IPS-20b (cell line): ENCODE measurements at regions not wholly inside any gene's neighbourhood (a gene's known extent, or its start where the extent isn't known, plus 50 kb on each side); places are given as distances from the start of the nearest gene placed in this dataset.

Source experiments
- H3K27ac ChIP-seq: one replicate; pipeline ENCODE4 v1.5.1; 2013; ENCODE audit warnings: low read length
- H3K27me3 ChIP-seq: 2 replicates; pipeline ENCODE4 v1.6.1; 2013; ENCODE audit warnings: mild to moderate bottlenecking, low read length, inconsistent platforms; ENCODE audit not compliant: insufficient read depth
- H3K36me3 ChIP-seq: 2 replicates; pipeline ENCODE4 v1.6.1; 2013; ENCODE audit warnings: low read depth, mild to moderate bottlenecking, inconsistent platforms, low read length, moderate library complexity; ENCODE audit not compliant: insufficient read depth
- H3K4me1 ChIP-seq: 2 replicates; pipeline ENCODE4 v1.6.1; 2013; ENCODE audit warnings: mild to moderate bottlenecking, control low read depth, inconsistent platforms, low read length, moderate library complexity; ENCODE audit not compliant: insufficient read depth
- H3K4me3 ChIP-seq: 2 replicates; pipeline ENCODE4 v1.5.1; 2013; ENCODE audit warnings: mild to moderate bottlenecking, low read length, inconsistent platforms
- H3K9ac ChIP-seq: 2 replicates; pipeline ENCODE4 v1.6.1; 2013; ENCODE audit warnings: low read depth, mild to moderate bottlenecking, inconsistent platforms, low read length, moderate library complexity
- H3K9me3 ChIP-seq: 2 replicates; pipeline ENCODE4 v1.6.1; 2013; ENCODE audit warnings: mild to moderate bottlenecking, low read depth, low read length, inconsistent platforms; ENCODE audit not compliant: insufficient read depth

- Histone ChIP-seq H3K27me3 (no peaks in the 10 kb centered on the region), H3K9me3 (no peaks in the 10 kb centered on the region), H3K27ac (no peak overlapping the region), H3K9ac (no peak overlapping the region), H3K36me3 (no peaks in the 10 kb centered on the region), H3K4me1 (no peaks in the 10 kb centered on the region), H3K4me3 (no peak overlapping the region)
Measured at GRCh38 chr6:139635401-139636130, 261.1 kb upstream of the CITED2 start.

GRCh38 chr6:139632840-139633239 is 258.4 kb upstream of the CITED2 start:
- Histone ChIP-seq H3K9me3 (no peaks in the 10 kb centered on the region), H3K4me1 (peaks cover 5% of the 10 kb centered on the region), H3K4me3 (no peak overlapping the region), H3K36me3 (no peaks in the 10 kb centered on the region), H3K9ac (no peak overlapping the region), H3K27me3 (peaks cover 5% of the 10 kb centered on the region; the same call in 1 of the 2 replicates), H3K27ac (no peak overlapping the region)

- Histone ChIP-seq H3K36me3 (no peaks in the 10 kb centered on the region), H3K4me3 (no peak overlapping the region), H3K4me1 (peaks cover 25% of the 10 kb centered on the region), H3K9ac (no peak overlapping the region), H3K27me3 (peaks cover 18% of the 10 kb centered on the region; the same call in 1 of the 2 replicates), H3K27ac (no peak overlapping the region), H3K9me3 (no peaks in the 10 kb centered on the region)
Measured at GRCh38 chr6:139628270-139628669, 253.8 kb upstream of the CITED2 start.

- Histone ChIP-seq H3K27ac (no peak overlapping the region), H3K9me3 (no peaks in the 10 kb centered on the region), H3K9ac (no peak overlapping the region), H3K36me3 (no peaks in the 10 kb centered on the region), H3K27me3 (peaks cover 18% of the 10 kb centered on the region; the same call in 1 of the 2 replicates), H3K4me1 (peaks cover 25% of the 10 kb centered on the region), H3K4me3 (no peak overlapping the region)
Measured at GRCh38 chr6:139627091-139627490, 252.6 kb upstream of the CITED2 start.

GRCh38 chr6:139625998-139626975 is 251.8 kb upstream of the CITED2 start:
- Histone ChIP-seq H3K9me3 (no peaks in the 10 kb centered on the region), H3K27ac (no peak overlapping the region), H3K9ac (no peak overlapping the region)

GRCh38 chr6:139625081-139625939 is 250.9 kb upstream of the CITED2 start:
- no peak overlapping the region for H3K9ac ChIP-seq
- no peak overlapping the region for H3K4me3 ChIP-seq
- H3K27me3 ChIP-seq, result peaks cover 18% of the 10 kb centered on the region; the same call in 1 of the 2 replicates
- H3K27ac ChIP-seq, result no peak overlapping the region
- H3K4me1 ChIP-seq, result peaks cover 25% of the 10 kb centered on the region
- no peaks in the 10 kb centered on the region for H3K36me3 ChIP-seq
- no peaks in the 10 kb centered on the region for H3K9me3 ChIP-seq

More at GRCh38 chr6:139625998-139626975, 251.8 kb upstream of the CITED2 start:
- Histone ChIP-seq H3K4me1 (peaks cover 25% of the 10 kb centered on the region), H3K4me3 (no peak overlapping the region), H3K27me3 (peaks cover 18% of the 10 kb centered on the region; the same call in 1 of the 2 replicates), H3K36me3 (no peaks in the 10 kb centered on the region)

GRCh38 chr6:139623372-139623771 is 248.9 kb upstream of the CITED2 start:
- peaks cover 25% of the 10 kb centered on the region for H3K4me1 ChIP-seq
- H3K4me3 ChIP-seq, result no peak overlapping the region
- no peaks in the 10 kb centered on the region for H3K9me3 ChIP-seq
- H3K9ac ChIP-seq, result no peak overlapping the region
- no peaks in the 10 kb centered on the region for H3K36me3 ChIP-seq
- no peak overlapping the region for H3K27ac ChIP-seq
- peaks cover 18% of the 10 kb centered on the region; the same call in 1 of the 2 replicates for H3K27me3 ChIP-seq

GRCh38 chr6:139613496-139613895 is 239.0 kb upstream of the CITED2 start:
- Histone ChIP-seq H3K4me3 (no peak overlapping the region), H3K4me1 (peaks cover 21% of the 10 kb centered on the region), H3K36me3 (no peaks in the 10 kb centered on the region), H3K9ac (no peak overlapping the region), H3K27ac (no peak overlapping the region), H3K9me3 (no peaks in the 10 kb centered on the region), H3K27me3 (no peaks in the 10 kb centered on the region)

GRCh38 chr6:139612135-139612465 is 237.7 kb upstream of the CITED2 start:
- peaks cover 29% of the 10 kb centered on the region for H3K4me1 ChIP-seq
- no peak overlapping the region for H3K27ac ChIP-seq
- H3K36me3 ChIP-seq, result no peaks in the 10 kb centered on the region
- no peaks in the 10 kb centered on the region for H3K27me3 ChIP-seq
- H3K4me3 ChIP-seq, result no peak overlapping the region
- H3K9me3 ChIP-seq, result no peaks in the 10 kb centered on the region
- no peak overlapping the region for H3K9ac ChIP-seq

GRCh38 chr6:139611327-139612134 is 237.1 kb upstream of the CITED2 start:
- no peak overlapping the region for H3K27ac ChIP-seq
- H3K4me3 ChIP-seq, result no peak overlapping the region
- no peaks in the 10 kb centered on the region for H3K9me3 ChIP-seq
- H3K4me1 ChIP-seq, result peaks cover 32% of the 10 kb centered on the region
- H3K36me3 ChIP-seq, result no peaks in the 10 kb centered on the region
- no peaks in the 10 kb centered on the region for H3K27me3 ChIP-seq
- no peak overlapping the region for H3K9ac ChIP-seq
